Kidney epithelial cell (primary cell): ENCODE measurements at regions not wholly inside any gene's neighbourhood (a gene's known extent, or its start where the extent isn't known, plus 50 kb on each side); places are given as distances from the start of the nearest gene placed in this dataset.

Experiments
- DNase-seq: peaks from one replicate; pipeline ENCODE4 v3.0.0-alpha.2; 2010; ENCODE audit warnings: low read depth
- H3K27me3 ChIP-seq: 2 replicates; pipeline ENCODE4 v1.6.0; 2011; ENCODE audit warnings: low read length; ENCODE audit not compliant: control insufficient read depth, insufficient read depth
- H3K36me3 ChIP-seq: 2 replicates; pipeline ENCODE4 v1.5.1; 2011; ENCODE audit warnings: low read length; ENCODE audit not compliant: control insufficient read depth, insufficient read depth
- H3K4me3 ChIP-seq: 2 replicates; pipeline ENCODE4 v1.5.1; 2011; ENCODE audit warnings: low read depth, mild to moderate bottlenecking, control low read depth, low read length
- CTCF ChIP-seq: IDR thresholded peaks from 2 replicates; pipeline ENCODE4 v1.5.1; 2011; ENCODE audit warnings: mild to moderate bottlenecking, moderate library complexity, low read length, control low read depth, inconsistent platforms; ENCODE audit not compliant: insufficient read depth, poor library complexity, severe bottlenecking

GRCh38 chr6:118382126-118382525, 166.0 kb upstream of the PLN start:
- no peak for DNase-seq
- TF ChIP-seq CTCF: no peak
- Histone ChIP-seq H3K27me3 (no peaks in the 10 kb centered on the region), H3K4me3 (no peak overlapping the region), H3K36me3 (no peaks in the 10 kb centered on the region)

DNA sequence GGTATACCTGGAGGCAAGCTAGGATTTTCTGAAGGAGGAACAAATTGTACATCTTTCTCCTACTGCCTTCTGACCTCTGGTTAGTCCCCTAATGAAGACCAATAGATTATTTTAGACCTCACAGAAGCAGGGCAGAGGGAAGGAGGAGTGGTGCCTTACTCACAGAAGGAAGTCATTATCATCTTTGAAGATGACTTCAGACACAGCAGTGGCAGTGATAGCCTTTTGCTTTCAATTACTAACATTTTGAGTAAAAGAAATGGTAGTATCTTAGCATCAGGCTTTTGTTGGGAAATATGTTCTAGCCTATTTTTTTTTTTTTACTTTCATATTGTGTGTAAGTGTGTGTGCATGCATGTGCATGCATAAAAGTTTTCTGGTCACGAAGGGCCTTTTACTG, 164.2 kb upstream of the PLN start:
- H3K36me3 ChIP-seq: no peaks in the 10 kb centered on the region
- no peak for TF ChIP-seq CTCF
- H3K27me3 ChIP-seq: no peaks in the 10 kb centered on the region
- H3K4me3 ChIP-seq: no peak overlapping the region
- no peak for DNase-seq

- Histone ChIP-seq H3K4me3 (no peak overlapping the region), H3K27me3 (no peaks in the 10 kb centered on the region), H3K36me3 (no peaks in the 10 kb centered on the region)
- TF ChIP-seq CTCF: no peak
- DNase-seq: no peak
These were observed 161.1 kb upstream of the PLN start for GRCh38 chr6:118386975-118387374.

- peak; percentile 68 for DNase-seq
- H3K36me3 ChIP-seq: no peaks in the 10 kb centered on the region
- no peaks in the 10 kb centered on the region for H3K27me3 ChIP-seq
- no peak for TF ChIP-seq CTCF
- H3K4me3 ChIP-seq: no peak overlapping the region
These were observed 160.0 kb upstream of the PLN start for GRCh38 chr6:118387921-118388701.

GRCh38 chr6:118391086-118391485, 157.0 kb upstream of the PLN start:
- DNase-seq: no peak
- Histone ChIP-seq H3K4me3 (no peak overlapping the region), H3K27me3 (no peaks in the 10 kb centered on the region), H3K36me3 (no peaks in the 10 kb centered on the region)
- TF ChIP-seq CTCF: no peak

- no peak overlapping the region for H3K4me3 ChIP-seq
- H3K36me3 ChIP-seq: no peaks in the 10 kb centered on the region
- no peak for DNase-seq
- H3K27me3 ChIP-seq: no peaks in the 10 kb centered on the region
- no peak for TF ChIP-seq CTCF
These were observed 154.0 kb upstream of the PLN start for GRCh38 chr6:118394106-118394505.
